Left lung (tissue), 4 donors: ENCODE measurements at regions not wholly inside any gene's neighbourhood (a gene's known extent, or its start where the extent isn't known, plus 50 kb on each side); places are given as distances from the start of the nearest gene placed in this dataset.

ENCODE experiments used
- ATAC-seq: fragments of 200-7000 bp; cut with Tn5 transposase; one replicate; pipeline ENCODE4 v1.9.1; 2020; ENCODE audit warnings: moderate library complexity
- DNase-seq, 4 donors: peaks; one replicate each; pipeline ENCODE4 v3.0.0-alpha.2; 2013 to 2020
- H3K27ac ChIP-seq, 2 donors: fragments of 200-600 bp; sonication (generic) in 1 of 2; one replicate each; pipeline versions ENCODE4 v1.5.0 to v1.8.0; 2020 to 2021
- H3K27me3 ChIP-seq, 2 donors: fragments of 200-600 bp; sonication (generic) in 1 of 2; one replicate each; pipeline versions ENCODE4 v1.5.0 to v1.8.0; 2020 to 2021
- H3K36me3 ChIP-seq, 2 donors: fragments of 200-600 bp; sonication (generic) in 1 of 2; one replicate each; pipeline versions ENCODE4 v1.5.0 to v1.8.0; 2020 to 2021
- H3K4me1 ChIP-seq, 2 donors: fragments of 200-600 bp; one replicate each; pipeline ENCODE4 v1.8.0; 2021
- H3K4me3 ChIP-seq, 2 donors: fragments of 200-600 bp; sonication (generic) in 1 of 2; one replicate each; pipeline versions ENCODE4 v1.5.0 to v1.8.0; 2020 to 2021; ENCODE audit warnings: mild to moderate bottlenecking in 1 of 2
- H3K9me3 ChIP-seq, 2 donors: fragments of 200-600 bp; sonication (generic) in 1 of 2; one replicate each; pipeline versions ENCODE4 v1.5.0 to v1.8.0; 2020 to 2021
- CTCF ChIP-seq, 2 donors: fragments of 200-600 bp; sonication (generic) in 1 of 2; IDR thresholded peaks; one replicate each; pipeline versions ENCODE4 v1.5.0 to v1.8.0; 2021; ENCODE audit warnings: antibody characterized with exemption in 2 of 2
- intact Hi-C, 2 donors: fragments of 100-400 bp; cut with DNase I; formaldehyde crosslinking; loops; one replicate each; pipeline versions ENCODE4 v1.11.2 to v1.14.2; 2022
- donor health status: DM: no; HTN: yes; CAD: no.
- donor health status: DM: no; HTN: no; CAD: no.

DNA sequence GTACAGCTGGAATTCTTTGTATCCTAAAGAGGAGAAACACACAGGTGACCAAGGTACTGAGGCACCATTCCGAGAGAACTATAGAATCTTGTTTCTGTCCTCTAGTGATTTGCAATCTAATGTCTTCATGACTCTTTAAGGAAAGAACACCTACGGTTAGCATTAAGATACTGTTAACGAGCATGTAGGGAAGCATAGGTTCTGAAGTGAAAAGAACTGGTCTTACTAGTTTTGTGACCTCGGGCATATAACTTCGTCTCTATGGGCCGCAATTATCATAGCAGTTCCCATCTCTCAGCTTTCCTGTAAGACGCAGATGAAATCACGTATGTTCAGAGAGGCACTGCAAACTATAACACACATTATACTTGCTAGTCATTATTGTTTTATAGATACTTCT lies 193.0 kb upstream of the NBEA start:
- Histone ChIP-seq H3K9me3 (peaks cover 0 to 9% of the 10 kb centered on the region in 2 donors), H3K4me1 (peaks cover 0 to 10% of the 10 kb centered on the region in 2 donors), H3K27me3 (no peaks in the 10 kb centered on the region), H3K36me3 (no peaks in the 10 kb centered on the region), H3K4me3 (no peak overlapping the region), H3K27ac (peak overlapping the region in 1 of 2 donors; percentile 41)
- no peak for TF ChIP-seq CTCF (IDR thresholded peaks at IDR 0.05)
- ATAC-seq (peak; percentile 9), DNase-seq (no peak)
- intact Hi-C loops, result no loop called here

GRCh38 chr13:34750078-34750931 lies 191.8 kb upstream of the NBEA start:
- ATAC-seq (peak; percentile 38), DNase-seq (peak in 1 of 4 donors; percentile 35)
- no peaks in the 10 kb centered on the region for H3K36me3 ChIP-seq
- peak overlapping the region in 1 of 2 donors; percentile 10 for H3K4me3 ChIP-seq
- H3K27ac ChIP-seq, result no peak overlapping the region
- peaks cover 0 to 10% of the 10 kb centered on the region in 2 donors for H3K4me1 ChIP-seq
- no peak for TF ChIP-seq CTCF (IDR thresholded peaks at IDR 0.05)
- no peaks in the 10 kb centered on the region for H3K27me3 ChIP-seq
- intact Hi-C loops, result no loop called here
- H3K9me3 ChIP-seq, result peaks cover 0 to 5% of the 10 kb centered on the region in 2 donors

GRCh38 chr13:34751044-34751443 lies 191.0 kb upstream of the NBEA start:
- intact Hi-C loops, result no loop called here
- TF ChIP-seq CTCF (IDR thresholded peaks at IDR 0.05), result no peak
- Histone ChIP-seq H3K36me3 (no peaks in the 10 kb centered on the region), H3K4me1 (peaks cover 0 to 10% of the 10 kb centered on the region in 2 donors), H3K9me3 (peaks cover 0 to 5% of the 10 kb centered on the region in 2 donors), H3K27ac (no peak overlapping the region), H3K4me3 (no peak overlapping the region), H3K27me3 (no peaks in the 10 kb centered on the region)
- DNase-seq (no peak), ATAC-seq (no peak)

- Histone ChIP-seq H3K4me3 (no peak overlapping the region), H3K27ac (no peak overlapping the region), H3K9me3 (peaks cover 0 to 5% of the 10 kb centered on the region in 2 donors), H3K36me3 (no peaks in the 10 kb centered on the region), H3K27me3 (no peaks in the 10 kb centered on the region), H3K4me1 (peaks cover 0 to 10% of the 10 kb centered on the region in 2 donors)
- TF ChIP-seq CTCF (IDR thresholded peaks at IDR 0.05), result no peak
- intact Hi-C loops, result no loop called here
- DNase-seq, result no peak
- ATAC-seq, result no peak
These were observed 190.6 kb upstream of the NBEA start for GRCh38 chr13:34751492-34751891.

GRCh38 chr13:34752283-34752960 lies 189.6 kb upstream of the NBEA start:
- TF ChIP-seq CTCF (IDR thresholded peaks at IDR 0.05), result no peak
- ATAC-seq (no peak), DNase-seq (no peak)
- intact Hi-C loops, result no loop called here
- Histone ChIP-seq H3K9me3 (peaks cover 0 to 3% of the 10 kb centered on the region in 2 donors), H3K4me3 (no peak overlapping the region), H3K27me3 (no peaks in the 10 kb centered on the region), H3K4me1 (peaks cover 0 to 8% of the 10 kb centered on the region in 2 donors), H3K27ac (no peak overlapping the region), H3K36me3 (no peaks in the 10 kb centered on the region)
